HL-60/S4 (cell line): ENCODE measurements at regions not wholly inside any gene's neighbourhood (a gene's known extent, or its start where the extent isn't known, plus 50 kb on each side); places are given as distances from the start of the nearest gene placed in this dataset.

ENCODE experiments used
- in situ Hi-C: fragments of 300-500 bp; cut with MboI; formaldehyde crosslinking; loops from 2 replicates; pipeline ENCODE4 v1.14.3; 2022; ENCODE audit warnings: low sequenced_read_pairs

DNA sequence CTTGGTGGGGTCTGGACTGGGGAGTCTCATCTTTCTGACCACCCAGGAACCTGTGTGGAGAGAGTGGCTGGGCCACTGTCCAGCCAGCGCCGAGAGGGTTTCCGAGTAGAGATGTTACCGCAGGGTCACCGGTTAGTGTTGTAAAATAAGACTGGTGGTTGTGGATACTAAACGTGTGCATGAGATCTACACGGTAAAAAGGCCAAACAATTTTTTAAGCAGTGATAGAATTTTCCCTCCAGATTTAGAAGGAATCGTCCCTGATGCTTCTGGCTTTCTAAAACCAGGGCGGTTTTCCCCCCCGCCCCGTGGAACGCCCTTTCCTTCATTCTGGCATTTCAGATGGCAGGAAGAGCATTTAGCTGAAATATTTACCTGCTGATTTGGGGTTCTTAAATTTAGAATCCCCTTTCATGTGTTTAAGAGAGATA is 72.6 kb upstream of the PPARA start:
- in situ Hi-C loops: no loop called here

DNA sequence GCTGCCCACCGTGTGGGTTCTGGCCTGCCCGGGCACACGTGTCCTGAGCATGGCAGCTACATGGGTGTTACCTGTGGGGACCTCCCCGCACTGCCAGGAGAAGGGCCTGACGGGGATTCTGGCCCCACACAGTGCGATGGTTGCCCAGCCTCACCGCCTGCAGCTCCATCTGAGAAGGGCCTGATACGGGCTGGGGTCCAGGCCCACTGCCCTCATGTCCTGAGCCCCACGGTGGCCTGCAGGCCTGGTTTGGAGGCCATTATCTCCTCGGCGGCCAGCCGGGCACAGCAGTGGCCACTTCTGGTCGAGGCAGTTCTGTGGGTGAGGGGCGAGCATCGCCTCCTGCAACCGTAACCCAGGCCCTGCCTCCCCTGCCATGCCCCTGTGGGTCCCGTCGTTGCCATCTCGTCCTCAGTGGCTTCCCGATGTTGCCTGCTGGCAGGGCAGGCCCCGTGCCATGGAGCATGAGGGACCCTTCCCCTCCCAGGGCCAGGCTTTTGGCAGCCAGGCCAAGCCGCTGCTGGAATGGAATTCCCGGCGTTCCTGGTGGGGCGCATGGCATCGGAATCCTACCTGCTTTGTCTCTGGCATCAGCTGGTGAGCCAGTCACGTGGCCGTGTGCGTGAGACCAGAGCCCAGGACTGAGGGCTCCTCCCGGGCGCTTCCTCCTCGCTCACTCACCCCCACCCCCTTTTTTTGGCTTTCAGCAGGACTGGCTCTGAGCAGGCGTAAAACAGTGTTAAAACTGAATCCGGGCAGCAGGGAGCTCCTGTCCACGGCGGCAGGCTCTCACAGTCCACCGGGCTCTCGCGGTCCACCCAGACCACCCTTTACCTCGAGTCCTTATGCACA is 71.9 kb upstream of the PPARA start:
- in situ Hi-C loops: no loop called here

DNA sequence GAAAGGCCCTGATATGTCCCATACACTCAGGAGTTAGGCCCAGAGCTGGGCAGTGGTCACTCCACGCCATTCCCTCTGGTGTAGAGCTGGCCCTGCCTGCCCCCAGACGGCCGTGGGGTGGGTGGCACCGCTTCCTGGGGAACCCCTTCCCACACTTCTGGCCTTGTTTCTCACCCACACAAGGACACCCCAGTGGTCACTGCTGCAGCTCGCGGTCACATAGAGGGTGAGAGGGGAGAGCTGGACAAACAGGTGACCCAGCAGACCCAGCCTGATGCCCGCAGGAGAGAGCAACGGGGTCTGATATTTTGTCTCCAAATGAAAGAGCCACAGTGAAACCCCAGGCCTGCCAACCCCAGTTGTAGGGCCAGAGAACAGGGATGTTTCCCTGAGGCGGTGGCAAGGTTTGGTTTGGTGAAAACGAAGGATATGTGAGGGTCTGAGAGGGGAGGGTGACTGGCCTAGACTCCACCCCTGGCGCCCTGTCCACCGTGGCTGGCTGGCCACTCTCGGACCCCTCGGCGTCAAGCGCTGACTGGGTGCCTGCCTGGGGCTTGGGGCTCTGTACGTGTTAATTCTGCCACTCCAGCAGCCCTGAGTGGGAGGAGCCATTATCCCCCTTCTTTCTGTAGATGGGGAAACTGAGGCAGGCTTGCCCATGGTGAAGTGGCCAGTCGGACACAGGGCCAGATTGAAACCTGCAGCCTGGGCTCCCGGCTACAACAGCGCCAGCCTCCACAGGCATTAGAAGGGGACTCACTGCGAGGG is 71.0 kb upstream of the PPARA start:
- in situ Hi-C loops: no loop called here

- in situ Hi-C loops: no loop called here
These were observed 70.2 kb upstream of the PPARA start for GRCh38 chr22:46079861-46080821.

GRCh38 chr22:46081036-46081830 is 69.1 kb upstream of the PPARA start:
- in situ Hi-C loops: no loop called here

DNA sequence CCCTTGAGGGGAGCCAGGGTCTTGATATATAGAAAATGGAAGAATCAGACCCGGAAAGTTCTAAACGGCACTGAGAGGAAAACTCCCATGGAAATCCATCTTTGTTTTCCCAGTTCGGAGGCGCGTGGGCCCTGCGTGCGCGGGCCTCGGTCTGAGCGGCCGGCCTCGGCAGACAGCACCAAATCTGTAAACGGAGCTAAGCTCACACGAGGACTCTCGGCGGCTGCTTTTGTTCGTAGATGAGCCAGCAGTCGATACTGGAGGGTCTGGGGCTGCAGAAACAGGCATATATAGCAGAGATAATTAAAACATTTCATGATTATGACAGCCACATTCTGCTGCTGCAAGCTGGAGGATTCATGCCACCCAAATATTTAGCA is 68.5 kb upstream of the PPARA start:
- in situ Hi-C loops: no loop called here

DNA sequence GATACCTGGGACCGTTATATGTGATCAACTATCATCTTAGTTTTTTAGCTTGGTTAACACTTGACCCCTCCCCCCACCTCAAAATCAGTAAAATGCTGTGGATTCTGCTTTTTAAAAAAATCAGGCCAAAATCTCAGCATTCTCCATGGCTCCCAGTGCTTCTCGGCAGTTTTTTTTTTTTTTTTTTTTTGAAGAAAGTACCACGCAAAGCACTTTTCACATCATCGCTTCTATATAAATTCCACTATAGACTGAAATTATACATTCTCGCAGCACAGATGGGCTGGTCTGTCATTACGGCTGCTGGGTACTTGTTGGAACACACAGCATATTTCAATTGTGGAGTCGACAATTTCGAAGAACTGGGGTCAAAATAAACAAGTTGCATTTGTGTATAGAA is 67.7 kb upstream of the PPARA start:
- in situ Hi-C loops: no loop called here

GRCh38 chr22:46083383-46084350 is 66.7 kb upstream of the PPARA start:
- in situ Hi-C loops: no loop called here

DNA sequence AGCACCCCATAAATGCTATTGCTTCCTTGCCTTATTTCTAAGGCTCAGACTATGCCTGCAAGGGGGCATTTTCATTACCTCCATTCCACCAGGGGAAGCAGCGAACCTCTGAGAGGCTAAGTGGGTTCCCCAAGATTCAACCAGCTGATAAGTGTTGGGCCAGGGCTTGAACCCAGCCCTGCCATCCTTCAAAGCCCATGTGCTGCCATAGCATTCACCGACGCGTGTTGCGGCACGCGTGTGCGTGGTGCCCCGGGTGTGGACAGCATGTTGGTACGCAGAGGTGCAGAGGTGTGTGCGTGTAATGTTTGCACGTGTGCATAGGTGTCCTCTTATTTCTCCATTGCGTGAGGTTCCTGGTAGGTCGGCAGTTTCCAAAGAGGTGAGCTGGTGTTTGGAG is 66.0 kb upstream of the PPARA start:
- in situ Hi-C loops: no loop called here

GRCh38 chr22:46084943-46085827 is 65.1 kb upstream of the PPARA start:
- in situ Hi-C loops: no loop called here

- in situ Hi-C loops: no loop called here
These were observed 64.3 kb upstream of the PPARA start for GRCh38 chr22:46085828-46086576.

DNA sequence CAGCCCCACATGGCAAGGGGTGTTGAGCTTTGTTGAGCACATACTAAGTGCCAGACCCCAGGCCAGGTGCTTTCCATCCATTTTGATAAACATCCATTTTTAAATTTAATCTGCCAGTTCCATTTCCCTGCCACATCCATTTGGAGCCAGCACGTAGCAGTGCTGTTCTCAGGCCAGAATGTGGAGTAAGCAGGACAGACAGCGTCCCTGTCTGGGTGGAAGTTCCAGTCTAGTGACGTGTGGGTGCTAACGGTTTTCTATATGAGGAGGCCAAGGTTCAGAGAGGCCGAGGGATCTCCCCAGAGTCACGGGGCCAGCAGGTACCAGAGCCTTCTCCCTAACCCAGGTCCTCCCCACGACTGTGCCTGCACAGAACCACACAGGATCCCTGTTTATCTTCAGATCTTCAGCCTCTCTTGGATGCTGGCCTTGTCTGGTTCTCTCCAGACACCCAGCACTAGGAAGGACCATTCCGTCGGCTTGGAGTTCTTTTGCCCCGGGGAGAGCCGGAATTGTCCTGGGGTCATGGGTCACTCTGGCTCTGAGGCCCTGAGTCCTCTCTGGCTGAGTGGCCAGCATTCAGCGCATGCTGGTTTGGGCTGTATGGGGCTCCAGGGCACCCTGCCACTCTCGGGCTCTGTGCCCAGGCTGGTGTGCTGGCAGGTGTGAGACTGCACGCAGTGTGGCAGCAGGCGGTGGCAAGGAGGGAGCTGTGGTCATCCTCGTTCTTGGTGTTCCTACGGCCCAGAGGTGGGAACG is 63.6 kb upstream of the PPARA start:
- in situ Hi-C loops: no loop called here

GRCh38 chr22:46087336-46087690 is 63.0 kb upstream of the PPARA start:
- in situ Hi-C loops: no loop called here

DNA sequence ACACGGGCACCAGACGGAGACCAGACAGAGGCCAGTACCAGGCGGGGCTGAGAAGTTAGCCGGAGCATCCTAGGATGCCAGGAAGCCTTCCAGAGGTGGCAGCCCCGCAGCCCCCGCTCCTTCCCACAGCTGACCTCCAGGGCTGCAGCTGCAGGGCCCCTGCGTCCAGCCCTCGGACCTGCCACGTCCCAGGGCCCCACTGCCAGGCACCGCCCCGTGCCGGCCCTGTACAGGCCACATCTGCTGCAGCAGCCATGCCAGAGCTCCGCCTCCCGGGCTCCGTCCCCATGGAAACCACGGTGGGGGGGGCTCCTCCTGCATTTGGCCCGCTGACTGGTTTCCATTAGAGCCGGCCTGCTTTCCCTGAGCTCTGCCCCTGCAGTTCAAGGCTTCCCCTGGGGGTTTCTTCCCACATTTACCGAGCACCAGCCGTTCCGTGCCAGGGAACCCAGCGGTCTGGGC is 62.5 kb upstream of the PPARA start:
- in situ Hi-C loops: no loop called here

DNA sequence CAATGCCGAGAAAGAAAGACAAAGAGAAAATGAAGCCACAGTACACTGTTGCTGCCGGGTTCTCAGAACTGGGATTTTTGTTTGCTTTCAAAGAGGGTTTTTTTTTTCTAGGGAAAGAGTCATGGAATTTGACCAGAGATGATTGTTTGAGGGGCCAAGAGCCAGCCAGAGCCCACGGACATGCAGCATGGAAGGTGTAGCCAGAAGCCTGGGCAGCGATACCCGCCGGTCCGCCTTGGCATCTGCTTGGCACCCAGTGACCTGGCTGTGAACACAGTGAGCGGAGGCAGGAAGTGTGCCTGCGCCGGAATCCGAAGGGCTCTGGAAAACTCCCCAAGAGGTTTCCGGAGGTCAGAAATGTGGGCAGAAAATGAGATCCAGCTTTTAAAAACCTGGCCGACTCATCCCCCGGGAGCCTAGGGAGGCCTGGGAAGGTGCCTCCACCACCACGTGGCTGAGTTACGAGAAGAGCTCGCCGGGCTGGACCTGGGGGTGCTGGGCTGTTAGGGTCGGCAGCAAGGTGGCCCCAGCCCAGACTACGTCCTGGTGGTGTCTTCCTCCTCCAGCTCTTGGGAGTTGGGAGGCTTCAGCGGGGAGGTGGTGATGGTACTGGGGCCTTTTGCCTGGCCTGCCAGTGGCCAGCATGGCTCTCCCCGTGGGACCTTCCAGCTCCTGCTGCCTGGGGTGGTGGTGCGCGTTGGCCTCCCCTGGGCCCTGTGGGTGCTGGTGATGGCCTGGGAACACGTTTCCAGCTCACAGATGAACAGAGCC is 61.6 kb upstream of the PPARA start:
- in situ Hi-C loops: no loop called here

GRCh38 chr22:46089426-46090035 is 60.8 kb upstream of the PPARA start:
- in situ Hi-C loops: no loop called here
